ENCODE measurements at regions not wholly inside any gene's neighbourhood (a gene's known extent, or its start where the extent isn't known, plus 50 kb on each side); places are given as distances from the start of the nearest gene placed in this dataset.

GRCh38 chr10:75329190-75329745 lies 72.3 kb downstream of the ZNF503 start:
- TF ChIP-seq POLR2AphosphoS5 (IDR thresholded peaks at IDR 0.05; ENCODE audit: borderline replicate concordance, low read depth, low read length) (no peak), EZH2 (IDR thresholded peaks at IDR 0.05) (no peak), FOXP2 (optimal IDR thresholded peaks at IDR 0.05; ENCODE audit: control extremely low read depth, extremely low read length, insufficient read depth) (no peak)

All from SK-N-MC (cell line).